GM23338 (cell line): ENCODE measurements at regions not wholly inside any gene's neighbourhood (a gene's known extent, or its start where the extent isn't known, plus 50 kb on each side); places are given as distances from the start of the nearest gene placed in this dataset.

Experiments
- ATAC-seq: fragments of 200-7000 bp; cut with Tn5 transposase; 3 replicates; pipeline ENCODE4 v1.9.1; 2020
- DNase-seq: peaks from one replicate; pipeline ENCODE4 v3.0.0-alpha.2; 2015; ENCODE audit warnings: low spot score
- H2AFZ ChIP-seq: fragments of 200-600 bp; sonication (generic); 2 replicates; pipeline ENCODE4 v1.8.0; 2016; ENCODE audit warnings: antibody characterized with exemption, mild to moderate bottlenecking, moderate library complexity
- H3F3A ChIP-seq: fragments of 200-600 bp; sonication (generic); replicated peaks from 2 replicates; pipeline ENCODE4 v1.8.0; 2017; ENCODE audit warnings: antibody characterized with exemption, mixed run types, low read depth
- H3K27ac ChIP-seq: fragments of 200-600 bp; sonication (generic); 2 replicates; pipeline ENCODE4 v1.6.1; 2016; ENCODE audit warnings: low read depth
- H3K27me3 ChIP-seq: fragments of 200-600 bp; sonication (generic); 2 replicates; pipeline ENCODE4 v1.8.0; 2016; ENCODE audit warnings: mild to moderate bottlenecking, mixed run types, moderate library complexity; ENCODE audit not compliant: insufficient read depth
- H3K36me3 ChIP-seq: fragments of 200-600 bp; sonication (generic); 2 replicates; pipeline ENCODE4 v1.8.0; 2016; ENCODE audit warnings: mild to moderate bottlenecking; ENCODE audit not compliant: insufficient read depth
- H3K4me1 ChIP-seq: fragments of 200-600 bp; sonication (generic); 2 replicates; pipeline ENCODE4 v1.8.0; 2016; ENCODE audit warnings: mild to moderate bottlenecking, moderate library complexity; ENCODE audit not compliant: insufficient read depth
- H3K4me2 ChIP-seq: fragments of 200-600 bp; sonication (generic); 2 replicates; pipeline ENCODE4 v1.7.1; 2017; ENCODE audit warnings: mixed run types
- H3K4me3 ChIP-seq: fragments of 200-600 bp; sonication (generic); 2 replicates; pipeline ENCODE4 v1.6.1; 2016; ENCODE audit warnings: mixed run types
- H3K79me2 ChIP-seq: fragments of 200-600 bp; sonication (generic); replicated peaks from 2 replicates; pipeline ENCODE4 v1.8.0; 2017; ENCODE audit warnings: mild to moderate bottlenecking; ENCODE audit not compliant: insufficient read depth
- H3K9me2 ChIP-seq: fragments of 200-600 bp; sonication (generic); 2 replicates; pipeline ENCODE4 v1.8.0; 2017; ENCODE audit not compliant: insufficient read depth
- H4K20me1 ChIP-seq: fragments of 200-600 bp; sonication (generic); replicated peaks from 2 replicates; pipeline ENCODE4 v1.8.0; 2017; ENCODE audit warnings: mild to moderate bottlenecking; ENCODE audit not compliant: insufficient read depth
- H3K27ac Mint-ChIP-seq: 2 replicates; pipeline ENCODE4 v1.8.0; 2020; ENCODE audit warnings: inconsistent platforms, mild to moderate bottlenecking, moderate library complexity, mixed read lengths
- H3K27me3 Mint-ChIP-seq: 3 replicates; pipeline ENCODE4 v1.8.0; 2022; ENCODE audit warnings: low read depth, mild to moderate bottlenecking, moderate library complexity, mixed read lengths, inconsistent platforms; ENCODE audit not compliant: insufficient read depth, poor library complexity
- H3K36me3 Mint-ChIP-seq: 3 replicates; pipeline ENCODE4 v1.8.0; 2021; ENCODE audit warnings: low read depth, mild to moderate bottlenecking, inconsistent platforms, moderate library complexity, mixed read lengths
- H3K4me1 Mint-ChIP-seq: 3 replicates; pipeline ENCODE4 v1.8.0; 2020; ENCODE audit warnings: mild to moderate bottlenecking, inconsistent platforms, mixed read lengths
- H3K4me3 Mint-ChIP-seq: 3 replicates; pipeline ENCODE4 v1.8.0; 2021; ENCODE audit warnings: moderate library complexity, mild to moderate bottlenecking, inconsistent platforms, mixed read lengths
- H3K9me3 Mint-ChIP-seq: 3 replicates; pipeline ENCODE4 v1.8.0; 2020; ENCODE audit warnings: moderate library complexity, mild to moderate bottlenecking, inconsistent platforms, mixed read lengths
- CREB1 ChIP-seq: fragments of 250-450 bp; sonication (Bioruptor Pico); IDR thresholded peaks from 2 replicates; pipeline ENCODE4 v1.5.0; 2020; ENCODE audit warnings: low read depth, mild to moderate bottlenecking, moderate library complexity
- CTCF ChIP-seq, 2 experiments: fragments of 200-600 bp in 1 of 2; sonication (generic) in 1 of 2; conservative IDR thresholded peaks; 2 replicates each; pipeline versions ENCODE4 v1.5.1 to v1.6.1; 2016 to 2017; ENCODE audit warnings: antibody characterized with exemption in 2 of 2, low read depth in 2 of 2, mild to moderate bottlenecking in 2 of 2, moderate library complexity in 1 of 2
- ETS1 ChIP-seq: IDR thresholded peaks from 2 replicates; pipeline ENCODE4 v1.6.1; 2016; ENCODE audit warnings: antibody characterized with exemption
- EZH2 ChIP-seq: fragments of 200-600 bp; sonication (generic); IDR thresholded peaks from one replicate; pipeline ENCODE4 v1.8.0; 2017; ENCODE audit warnings: antibody characterized with exemption, mild to moderate bottlenecking, low read depth; ENCODE audit not compliant: unreplicated experiment
- EZH2phosphoT487 ChIP-seq: fragments of 200-600 bp; sonication (generic); IDR thresholded peaks from one replicate; pipeline ENCODE4 v1.8.1; 2018; ENCODE audit warnings: antibody characterized with exemption; ENCODE audit not compliant: unreplicated experiment
- JUNB ChIP-seq: IDR thresholded peaks from one replicate; pipeline ENCODE4 v1.6.1; 2016; ENCODE audit warnings: antibody characterized with exemption; ENCODE audit not compliant: unreplicated experiment
- NANOG ChIP-seq: IDR thresholded peaks from 2 replicates; pipeline ENCODE4 v1.6.1; 2016; ENCODE audit warnings: antibody characterized with exemption, borderline replicate concordance
- POLR2AphosphoS5 ChIP-seq: IDR thresholded peaks from 2 replicates; pipeline ENCODE4 v1.6.1; 2016; ENCODE audit warnings: antibody characterized with exemption, low read depth
- REST ChIP-seq: IDR thresholded peaks from one replicate; pipeline ENCODE4 v1.6.1; 2018; ENCODE audit warnings: antibody characterized with exemption; ENCODE audit not compliant: unreplicated experiment
- STAT1 ChIP-seq: IDR thresholded peaks from one replicate; pipeline ENCODE4 v1.6.1; 2016; ENCODE audit warnings: antibody characterized with exemption; ENCODE audit not compliant: unreplicated experiment
- ZNF114 ChIP-seq: fragments of 250-450 bp; sonication (Bioruptor Pico); IDR thresholded peaks from 2 replicates; pipeline ENCODE4 v1.5.0; 2020; ENCODE audit warnings: mild to moderate bottlenecking, moderate library complexity
- ZNF331 ChIP-seq: fragments of 250-450 bp; sonication (Bioruptor Pico); IDR thresholded peaks from 2 replicates; pipeline ENCODE4 v1.5.0; 2020; ENCODE audit warnings: low read depth, mild to moderate bottlenecking, moderate library complexity
- ZNF462 ChIP-seq: fragments of 250-450 bp; sonication (Bioruptor Pico); IDR thresholded peaks from 2 replicates; pipeline ENCODE4 v1.5.0; 2020; ENCODE audit warnings: mild to moderate bottlenecking, moderate library complexity

- Histone ChIP-seq H3F3A (0 out of 2 replicates have a peak, but pooled peaks cover 4% of the 10 kb centered on the region), H3K9me2 (no peaks in the 10 kb centered on the region), H2AFZ (no peak overlapping the region), H4K20me1 (no peaks in the 10 kb centered on the region), H3K36me3 (no peaks in the 10 kb centered on the region), H3K27me3 (no peaks in the 10 kb centered on the region), H3K79me2 (no peaks in the 10 kb centered on the region), H3K4me1 (peaks cover 20% of the 10 kb centered on the region), H3K4me2 (no peak overlapping the region), H3K27ac (no peak overlapping the region), H3K4me3 (no peak overlapping the region)
- Mint-ChIP-seq H3K4me1 (peaks cover 44% of the 10 kb centered on the region), H3K9me3 (0 out of 3 replicates have a peak, but pooled peaks cover 5% of the 10 kb centered on the region), H3K36me3 (no peaks in the 10 kb centered on the region), H3K4me3 (no peak overlapping the region), H3K27me3 (peaks cover 10% of the 10 kb centered on the region), H3K27ac (no peak overlapping the region)
- TF ChIP-seq ETS1 (no peak), JUNB (no peak), STAT1 (no peak), EZH2 (no peak), EZH2phosphoT487 (no peak), NANOG (no peak), REST (no peak), ZNF114 (CRISPR knock-in tag) (no peak), ZNF331 (CRISPR knock-in tag) (no peak), CTCF (conservative IDR thresholded peaks at IDR 0.05; ENCODE audit: low read depth in 2 of 2) (no peak), ZNF462 (CRISPR knock-in tag) (no peak), CREB1 (CRISPR knock-in tag) (no peak), POLR2AphosphoS5 (no peak)
- ATAC-seq (no peak), DNase-seq (no peak)
Measured at GRCh38 chr15:101123222-101123910, 128.5 kb downstream of the CHSY1 start.
